Peyer's patch (tissue), 4 donors: ENCODE measurements at regions not wholly inside any gene's neighbourhood (a gene's known extent, or its start where the extent isn't known, plus 50 kb on each side); places are given as distances from the start of the nearest gene placed in this dataset.

Source experiments
- CTCF ChIP-seq, 6 experiments: fragments of 450-650 bp in 4 of 6; fragments of 200-600 bp in 2 of 6; sonication (generic) in 1 of 6; IDR thresholded peaks; one replicate each; pipeline ENCODE4 v1.5.1; 2017 to 2019; ENCODE audit warnings: antibody characterized with exemption in 6 of 6, mild to moderate bottlenecking in 3 of 6, moderate library complexity in 1 of 6
- POLR2A ChIP-seq, 2 donors: fragments of 450-650 bp; IDR thresholded peaks; one replicate each; pipeline ENCODE4 v1.5.1; 2017; ENCODE audit warnings: antibody characterized with exemption in 2 of 2, mild to moderate bottlenecking in 2 of 2, moderate library complexity in 2 of 2

GRCh38 chr12:94745562-94745961 lies 95.2 kb upstream of the TMCC3 start:
- TF ChIP-seq CTCF (IDR thresholded peaks at IDR 0.05), result no peak
- no peak for TF ChIP-seq POLR2A (IDR thresholded peaks at IDR 0.05)
